K562 (cell line): ENCODE measurements at regions not wholly inside any gene's neighbourhood (a gene's known extent, or its start where the extent isn't known, plus 50 kb on each side); places are given as distances from the start of the nearest gene placed in this dataset.

Experiments
- ATAC-seq: fragments of 200-7000 bp; cut with Tn5 transposase; 3 replicates; pipeline ENCODE4 v1.9.1; 2020; ENCODE audit warnings: moderate library complexity
- BruUV-seq: library from RNA; stranded (reverse); fragments of 400-500 nt; replicated peaks from 2 replicates; lab custom pipeline; 2021; lab: Mats Ljungman, UMichigan
- CTCF ChIA-PET: fragments of 300-600 bp; formaldehyde crosslinking; extraction: SDS; loops from one replicate; lab custom pipeline; 2021; ENCODE audit warnings: low intra/inter-chr PET ratio; lab: Yijun Ruan, JAX
- POLR2A ChIA-PET: fragments of 300-600, 350-650 bp; sonication (Branson Sonifier 250); formaldehyde crosslinking; extraction: SDS; loops from one replicate; lab custom pipeline; 2021; ENCODE audit warnings: antibody characterized with exemption, inconsistent platforms; lab: Yijun Ruan, JAX
- DNase-seq, 4 experiments: peaks; one replicate each; pipeline versions ENCODE4 v3.0.0 to v3.0.0-alpha.2; 2011 to 2018; ENCODE audit warnings: low spot score in 3 of 4, mixed read lengths in 3 of 4; ENCODE audit errors: extremely low read depth in 1 of 4
- FAIRE-seq: peaks from 2 replicates; lab custom pipeline; 2011; peaks lifted over from hg19 to GRCh38; lab: Jason Lieb, UNC
- H2AFZ ChIP-seq: 2 replicates; pipeline ENCODE4 v1.6.0; 2011; ENCODE audit warnings: low read depth, low read length, control low read depth, inconsistent platforms
- H3K27ac ChIP-seq: fragments of 200-600 bp; 3 replicates; pipeline ENCODE4 v1.8.0; 2011; ENCODE audit warnings: low read depth, mild to moderate bottlenecking, control low read depth, inconsistent platforms, low read length, moderate library complexity, mixed read lengths; ENCODE audit errors: extremely low read depth
- H3K27me3 ChIP-seq, 2 experiments: fragments of 300-600 bp in 1 of 2; 2 replicates in 1 of 2; 3 replicates in 1 of 2; pipeline versions ENCODE4 v1.6.0 to v1.8.0; 2011; ENCODE audit warnings: inconsistent platforms in 2 of 2, low read length in 2 of 2, mild to moderate bottlenecking in 1 of 2, mixed read lengths in 1 of 2, moderate library complexity in 1 of 2; ENCODE audit not compliant: control insufficient read depth in 2 of 2, insufficient read depth in 2 of 2
- H3K36me3 ChIP-seq: fragments of 300-600 bp; 3 replicates; pipeline ENCODE4 v1.8.0; 2011; ENCODE audit warnings: mild to moderate bottlenecking, low read length, inconsistent platforms; ENCODE audit not compliant: control insufficient read depth, insufficient read depth
- H3K4me1 ChIP-seq, 2 experiments: fragments of 200-600 bp in 1 of 2; replicated peaks in 1 of 2; 2 replicates in 1 of 2; 3 replicates in 1 of 2; pipeline versions ENCODE4 v1.5.1 to v1.8.0; 2011; ENCODE audit warnings: inconsistent platforms in 2 of 2, low read length in 2 of 2, mild to moderate bottlenecking in 1 of 2, mixed read lengths in 1 of 2, moderate library complexity in 1 of 2; ENCODE audit not compliant: control insufficient read depth in 2 of 2, insufficient read depth in 2 of 2
- H3K4me2 ChIP-seq: 2 replicates; pipeline ENCODE4 v1.6.1; 2011; ENCODE audit warnings: low read length, control low read depth, inconsistent platforms, mixed read lengths; ENCODE audit not compliant: insufficient read depth
- H3K4me3 ChIP-seq: fragments of 200-600 bp; sonication (generic), shearing (Covaris generic); 2 replicates; pipeline ENCODE4 v1.5.1; 2016; ENCODE audit warnings: control low read depth, inconsistent platforms
- H3K79me2 ChIP-seq: fragments of 200-600 bp; 3 replicates; pipeline ENCODE4 v1.8.0; 2011; ENCODE audit warnings: low read length, inconsistent platforms; ENCODE audit not compliant: control insufficient read depth, insufficient read depth
- H3K9ac ChIP-seq, 2 experiments: 2 replicates each; pipeline versions ENCODE4 v1.6.0 to v1.6.1; 2011; ENCODE audit warnings: low read depth in 2 of 2, low read length in 2 of 2, control low read depth in 1 of 2, inconsistent platforms in 1 of 2, mild to moderate bottlenecking in 1 of 2, mixed read lengths in 1 of 2; ENCODE audit not compliant: insufficient read depth in 1 of 2
- H3K9me1 ChIP-seq: one replicate; pipeline ENCODE4 v1.6.0; 2011; ENCODE audit warnings: inconsistent platforms, mild to moderate bottlenecking, low read length, moderate library complexity; ENCODE audit not compliant: control insufficient read depth, insufficient read depth
- H3K9me3 ChIP-seq: replicated peaks from 2 replicates; pipeline ENCODE4 v1.5.1; 2011; ENCODE audit warnings: low read depth, low read length, inconsistent platforms; ENCODE audit not compliant: control insufficient read depth, insufficient read depth
- H4K20me1 ChIP-seq: replicated peaks from 2 replicates; pipeline ENCODE4 v1.6.1; 2011; ENCODE audit warnings: low read length, inconsistent platforms, mixed read lengths; ENCODE audit not compliant: control insufficient read depth, insufficient read depth
- FOXO4 ChIP-seq: fragments of 450-650 bp; formaldehyde crosslinking; IDR thresholded peaks from 2 replicates; pipeline ENCODE4 v1.4.0; 2020; ENCODE audit warnings: mild to moderate bottlenecking, moderate library complexity
- GATAD2B ChIP-seq: fragments of 450-650 bp; IDR thresholded peaks from 2 replicates; pipeline ENCODE4 v1.6.1; 2017; ENCODE audit warnings: mild to moderate bottlenecking, borderline replicate concordance
- HINFP ChIP-seq: fragments of 450-650 bp; conservative IDR thresholded peaks from 2 replicates; pipeline ENCODE4 v1.6.1; 2016; ENCODE audit warnings: missing genetic modification characterization, low read depth, mild to moderate bottlenecking, control low read depth, missing compliant biosample characterization
- HLTF ChIP-seq: fragments of 450-650 bp; IDR thresholded peaks from 2 replicates; pipeline ENCODE4 v1.6.1; 2016
- KDM1A ChIP-seq, 2 experiments: fragments of 450-650 bp; IDR thresholded peaks; 2 replicates each; pipeline ENCODE4 v1.6.1; 2016; ENCODE audit warnings: mild to moderate bottlenecking in 2 of 2
- MLX ChIP-seq, 2 experiments: fragments of 450-650 bp in 1 of 2; sonication (generic) in 1 of 2; formaldehyde crosslinking; conservative IDR thresholded peaks; 2 replicates each; pipeline versions ENCODE4 v1.4.0 to v1.8.1; 2020 to 2022; ENCODE audit warnings: mild to moderate bottlenecking in 1 of 2, missing genetic modification reagents in 1 of 2
- NFIC ChIP-seq: fragments of 450-650 bp; IDR thresholded peaks from 2 replicates; pipeline ENCODE4 v1.6.1; 2017; ENCODE audit warnings: mild to moderate bottlenecking, inconsistent platforms
- PBX2 ChIP-seq, 2 experiments: IDR thresholded peaks in 1 of 2; conservative IDR thresholded peaks in 1 of 2; 2 replicates each; pipeline ENCODE4 v1.6.1; 2016; ENCODE audit warnings: low read depth in 2 of 2, mild to moderate bottlenecking in 1 of 2, missing compliant biosample characterization in 1 of 2, missing genetic modification characterization in 1 of 2, moderate library complexity in 1 of 2
- SMARCC2 ChIP-seq: fragments of 450-650 bp; IDR thresholded peaks from 2 replicates; pipeline ENCODE4 v1.6.1; 2017; ENCODE audit warnings: antibody characterized with exemption, moderate library complexity, mild to moderate bottlenecking, low read depth
- TEAD1 ChIP-seq, 2 experiments: fragments of 450-650 bp in 1 of 2; sonication (generic) in 1 of 2; formaldehyde crosslinking; IDR thresholded peaks; 2 replicates each; pipeline versions ENCODE4 v1.4.0 to v1.8.0; 2020 to 2022; ENCODE audit warnings: mild to moderate bottlenecking in 2 of 2, missing genetic modification reagents in 1 of 2
- ZBED1 ChIP-seq: IDR thresholded peaks from 2 replicates; pipeline ENCODE4 v1.6.1; 2014
- ZKSCAN8 ChIP-seq: fragments of 200-800 bp; sonication (Bioruptor generic); IDR thresholded peaks from 2 replicates; pipeline ENCODE4 v1.6.1; 2016; ENCODE audit warnings: missing genetic modification characterization, missing compliant biosample characterization
- ZNF384 ChIP-seq: IDR thresholded peaks from 2 replicates; pipeline ENCODE4 v1.6.1; 2012; ENCODE audit warnings: low read depth, low read length, improper control_type of control experiment
- ZNF431 ChIP-seq: sonication (generic); formaldehyde crosslinking; IDR thresholded peaks from 2 replicates; pipeline ENCODE4 v1.8.0; 2022; ENCODE audit warnings: mild to moderate bottlenecking, missing genetic modification reagents
- ZNF79 ChIP-seq: fragments of 250-450 bp; sonication (Bioruptor Pico); IDR thresholded peaks from 2 replicates; pipeline ENCODE4 v1.4.0; 2020; ENCODE audit warnings: low read depth, mild to moderate bottlenecking, moderate library complexity
- ZSCAN32 ChIP-seq: fragments of 450-650 bp; formaldehyde crosslinking; IDR thresholded peaks from 2 replicates; pipeline ENCODE4 v1.4.0; 2020; ENCODE audit warnings: mild to moderate bottlenecking, moderate library complexity
- WGBS: fragments of 100-300 bp; shearing (Covaris generic); methylation state at CpG from one replicate; pipeline ENCODE4 v1.1.6; 2016; ENCODE audit warnings: low coverage, mixed read lengths; ENCODE audit not compliant: insufficient coverage; ENCODE audit errors: missing lambda C conversion rate; 5-methylcytosine and 5-hydroxymethylcytosine counted together
- in situ Hi-C: fragments of 300-500 bp; cut with MboI; formaldehyde crosslinking; loops from 4 replicates; pipeline ENCODE4 v1.15.0; 2018; ENCODE audit warnings: inconsistent platforms, mixed read lengths
- intact Hi-C: fragments of 100-400 bp; cut with micrococcal nuclease; formaldehyde crosslinking; loops from 2 replicates; pipeline ENCODE4 v1.14.2; 2022

GRCh38 chr6:92433911-92434310 lies 985.4 kb downstream of the EPHA7 start:
- Histone ChIP-seq H3K27ac (no peak overlapping the region), H3K9me1 (no peaks in the 10 kb centered on the region), H2AFZ (no peak overlapping the region), H3K27me3 (no peaks in the 10 kb centered on the region), H3K4me3 (no peak overlapping the region), H3K9me3 (no peaks in the 10 kb centered on the region), H3K4me2 (no peak overlapping the region), H3K79me2 (no peaks in the 10 kb centered on the region), H3K4me1 (no peaks in the 10 kb centered on the region), H3K36me3 (no peaks in the 10 kb centered on the region), H4K20me1 (no peaks in the 10 kb centered on the region), H3K9ac (no peak overlapping the region)
- ChIA-PET CTCF (no interaction called here), POLR2A (no interaction called here)
- in situ Hi-C loops (no loop called here), intact Hi-C loops (no loop called here)
- FAIRE-seq (no peak), DNase-seq (no peak), ATAC-seq (no peak)
- WGBS: 0% methylated on average over 1 of the region's 1 CpG
- TF ChIP-seq KDM1A (IDR thresholded peaks at IDR 0.05): no peak
- TF ChIP-seq MLX (CRISPR knock-in tag; conservative IDR thresholded peaks at IDR 0.05): no peak
- TF ChIP-seq PBX2 (CRISPR knock-in tag; IDR thresholded peaks at IDR 0.05; ENCODE audit: low read depth): no peak
- TF ChIP-seq PBX2 (tag; conservative IDR thresholded peaks at IDR 0.05; ENCODE audit: low read depth): no peak
- no peak for TF ChIP-seq ZKSCAN8
- TF ChIP-seq ZNF79 (CRISPR knock-in tag): no peak
- no peak for TF ChIP-seq FOXO4 (CRISPR knock-in tag)
- no peak for TF ChIP-seq ZBED1
- no peak for TF ChIP-seq ZSCAN32 (CRISPR knock-in tag)
- TF ChIP-seq HINFP (tag): no peak
- no peak for TF ChIP-seq SMARCC2
- no peak for TF ChIP-seq TEAD1 (CRISPR knock-in tag; IDR thresholded peaks at IDR 0.05)
- no peak for TF ChIP-seq NFIC
- TF ChIP-seq ZNF384: no peak
- no peak for TF ChIP-seq ZNF431 (CRISPR knock-in tag)
- TF ChIP-seq HLTF: no peak
- no peak for TF ChIP-seq GATAD2B
- no TSS peak for BruUV-seq
